Progenitor cell of endocrine pancreas (in vitro differentiated cells): ENCODE measurements at regions not wholly inside any gene's neighbourhood (a gene's known extent, or its start where the extent isn't known, plus 50 kb on each side); places are given as distances from the start of the nearest gene placed in this dataset.

Experiments used
- DNase-seq: peaks from one replicate; pipeline ENCODE4 v3.0.0; 2021; ENCODE audit warnings: low spot score; ENCODE audit not compliant: unreplicated experiment
- H3K27ac Mint-ChIP-seq: 2 replicates; pipeline ENCODE4 v1.8.0; 2021; ENCODE audit warnings: mild to moderate bottlenecking, moderate library complexity, mixed read lengths
- H3K27me3 Mint-ChIP-seq: 2 replicates; pipeline ENCODE4 v1.8.0; 2021; ENCODE audit warnings: mixed read lengths
- H3K36me3 Mint-ChIP-seq: 2 replicates; pipeline ENCODE4 v1.8.0; 2022; ENCODE audit warnings: mixed read lengths; ENCODE audit not compliant: insufficient read depth
- H3K4me1 Mint-ChIP-seq: 2 replicates; pipeline ENCODE4 v1.8.0; 2021; ENCODE audit warnings: low read depth, mixed read lengths
- H3K4me3 Mint-ChIP-seq: 2 replicates; pipeline ENCODE4 v1.8.0; 2021; ENCODE audit warnings: low read depth, mild to moderate bottlenecking, moderate library complexity, mixed read lengths
- H3K9me3 Mint-ChIP-seq: 2 replicates; pipeline ENCODE4 v1.8.0; 2021; ENCODE audit warnings: low read depth, mixed read lengths
- TF ChIP-seq, protein P1 (sequence below): fragments of 200-600 bp; sonication (generic); IDR thresholded peaks from one replicate; pipeline ENCODE4 v1.5.0; 2021; ENCODE audit warnings: antibody characterized with exemption, mild to moderate bottlenecking; ENCODE audit not compliant: unreplicated experiment

DNA sequence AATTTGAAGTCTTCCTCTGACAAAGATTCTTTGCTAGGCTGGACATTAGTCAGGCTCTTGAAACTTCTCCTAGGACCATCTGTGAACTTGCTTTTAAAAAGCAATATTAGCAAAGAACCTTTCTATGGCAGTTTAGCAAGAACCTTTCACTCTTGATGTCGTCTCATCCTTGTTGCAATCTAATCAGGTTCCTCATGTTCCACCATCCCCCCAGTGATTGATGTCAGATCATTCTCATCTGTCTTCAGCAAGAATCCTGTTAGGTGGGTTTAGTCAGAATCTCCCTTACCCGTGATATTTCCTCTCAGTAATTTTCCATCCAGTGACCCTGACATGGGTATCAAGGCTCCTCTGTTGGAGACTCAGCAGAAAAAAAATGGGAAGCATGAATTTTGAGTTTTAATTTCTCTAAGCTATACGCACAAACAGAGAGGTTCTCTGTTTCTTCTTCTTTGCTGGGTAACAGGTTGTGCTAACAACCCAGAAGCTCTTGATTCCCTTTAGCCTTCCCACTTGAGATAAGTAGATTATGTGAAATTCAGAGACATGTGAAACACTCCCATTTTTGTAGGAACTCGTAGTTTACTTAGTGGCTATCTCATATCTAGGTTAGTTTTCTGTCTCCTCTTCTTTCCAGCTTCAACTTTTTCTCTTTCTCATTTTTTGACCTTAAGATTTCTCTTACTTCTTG, 507.4 kb downstream of the C4orf33 start:
- no peak overlapping the region for H3K27ac Mint-ChIP-seq
- peaks cover 1% of the 10 kb centered on the region for H3K4me1 Mint-ChIP-seq
- TF ChIP-seq, protein P1, sequence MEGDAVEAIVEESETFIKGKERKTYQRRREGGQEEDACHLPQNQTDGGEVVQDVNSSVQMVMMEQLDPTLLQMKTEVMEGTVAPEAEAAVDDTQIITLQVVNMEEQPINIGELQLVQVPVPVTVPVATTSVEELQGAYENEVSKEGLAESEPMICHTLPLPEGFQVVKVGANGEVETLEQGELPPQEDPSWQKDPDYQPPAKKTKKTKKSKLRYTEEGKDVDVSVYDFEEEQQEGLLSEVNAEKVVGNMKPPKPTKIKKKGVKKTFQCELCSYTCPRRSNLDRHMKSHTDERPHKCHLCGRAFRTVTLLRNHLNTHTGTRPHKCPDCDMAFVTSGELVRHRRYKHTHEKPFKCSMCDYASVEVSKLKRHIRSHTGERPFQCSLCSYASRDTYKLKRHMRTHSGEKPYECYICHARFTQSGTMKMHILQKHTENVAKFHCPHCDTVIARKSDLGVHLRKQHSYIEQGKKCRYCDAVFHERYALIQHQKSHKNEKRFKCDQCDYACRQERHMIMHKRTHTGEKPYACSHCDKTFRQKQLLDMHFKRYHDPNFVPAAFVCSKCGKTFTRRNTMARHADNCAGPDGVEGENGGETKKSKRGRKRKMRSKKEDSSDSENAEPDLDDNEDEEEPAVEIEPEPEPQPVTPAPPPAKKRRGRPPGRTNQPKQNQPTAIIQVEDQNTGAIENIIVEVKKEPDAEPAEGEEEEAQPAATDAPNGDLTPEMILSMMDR: no peak
- no peaks in the 10 kb centered on the region for H3K27me3 Mint-ChIP-seq
- no peaks in the 10 kb centered on the region for H3K36me3 Mint-ChIP-seq
- no peak for DNase-seq
- H3K9me3 Mint-ChIP-seq: no peaks in the 10 kb centered on the region
- no peak overlapping the region for H3K4me3 Mint-ChIP-seq

DNA sequence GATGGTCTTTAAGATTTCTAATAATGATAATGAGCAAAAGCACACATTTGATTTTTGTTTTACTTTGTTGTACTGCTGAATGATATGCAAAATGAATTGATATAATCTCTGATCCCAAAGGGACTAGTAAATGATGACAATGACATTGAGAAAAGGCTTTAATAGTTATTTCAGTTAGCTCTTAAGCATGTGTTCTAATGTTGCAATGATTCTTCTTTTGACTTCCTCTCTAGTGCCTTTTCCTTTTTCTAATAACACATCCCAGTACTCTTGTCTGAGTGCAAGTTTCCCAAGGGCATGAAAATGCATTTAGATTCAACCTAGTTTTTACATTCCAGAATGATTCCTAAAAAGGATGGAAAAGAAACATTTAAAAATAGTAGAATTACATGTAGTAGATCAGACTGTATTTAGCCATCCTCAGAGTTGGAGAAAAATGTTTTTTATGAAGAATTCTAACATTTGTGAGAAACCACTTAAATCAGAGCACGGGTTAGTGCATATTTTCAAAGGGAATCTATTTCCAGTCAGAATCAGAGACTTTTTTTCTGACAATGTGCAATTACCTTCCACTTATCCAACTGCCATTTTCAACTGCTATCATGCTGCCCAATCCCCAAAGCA, 508.8 kb downstream of the C4orf33 start:
- TF ChIP-seq, protein P1: no peak
- Mint-ChIP-seq H3K4me1 (peaks cover 1% of the 10 kb centered on the region), H3K36me3 (no peaks in the 10 kb centered on the region), H3K4me3 (no peak overlapping the region), H3K27ac (no peak overlapping the region), H3K9me3 (no peaks in the 10 kb centered on the region), H3K27me3 (no peaks in the 10 kb centered on the region)
- no peak for DNase-seq

DNA sequence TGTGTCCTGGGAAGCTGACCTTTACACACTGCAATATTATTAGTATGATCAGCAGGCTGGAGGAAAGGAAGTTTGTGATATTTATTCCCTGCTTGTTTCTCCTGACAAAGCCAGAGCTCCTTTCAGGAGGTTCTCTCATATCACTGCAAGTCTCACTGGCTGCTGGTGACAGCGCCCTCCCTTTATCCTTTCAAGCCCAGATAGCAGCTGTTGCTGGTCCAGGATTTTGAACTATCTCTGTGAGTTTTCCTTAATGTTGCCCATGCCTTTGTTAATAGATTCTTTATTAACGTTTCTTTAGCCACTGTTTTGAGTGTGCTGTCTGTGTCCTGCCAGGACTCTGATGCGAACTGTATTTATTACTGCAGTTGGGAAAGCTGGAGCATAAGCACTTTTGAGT, 518.7 kb downstream of the C4orf33 start:
- Mint-ChIP-seq H3K4me1 (no peaks in the 10 kb centered on the region), H3K9me3 (no peaks in the 10 kb centered on the region), H3K36me3 (no peaks in the 10 kb centered on the region), H3K27me3 (no peaks in the 10 kb centered on the region), H3K27ac (no peak overlapping the region), H3K4me3 (no peak overlapping the region)
- no peak for DNase-seq
- TF ChIP-seq, protein P1: no peak

DNA sequence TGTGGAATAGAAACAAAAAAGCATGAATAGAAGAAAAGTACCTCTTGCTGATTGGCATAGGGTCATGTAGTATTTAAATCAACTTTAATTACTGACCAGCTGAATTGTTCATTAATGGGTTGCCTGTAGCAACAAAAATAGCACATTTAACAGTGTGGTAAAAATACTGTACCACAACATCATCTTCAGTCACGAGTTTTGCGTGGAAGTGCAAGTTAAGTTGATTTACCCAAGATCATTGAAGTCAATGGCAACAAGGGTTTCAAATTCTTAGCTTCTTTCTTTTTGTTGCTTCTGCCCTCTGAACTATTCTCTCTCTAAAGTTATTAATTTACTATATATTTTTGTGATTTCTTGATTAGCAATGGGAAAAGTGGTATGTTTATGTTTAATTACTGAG, 526.6 kb downstream of the C4orf33 start:
- DNase-seq: no peak
- Mint-ChIP-seq H3K36me3 (no peaks in the 10 kb centered on the region), H3K4me3 (no peak overlapping the region), H3K9me3 (no peaks in the 10 kb centered on the region), H3K4me1 (peaks cover 2% of the 10 kb centered on the region), H3K27ac (no peak overlapping the region), H3K27me3 (no peaks in the 10 kb centered on the region)
- TF ChIP-seq, protein P1: no peak

DNA sequence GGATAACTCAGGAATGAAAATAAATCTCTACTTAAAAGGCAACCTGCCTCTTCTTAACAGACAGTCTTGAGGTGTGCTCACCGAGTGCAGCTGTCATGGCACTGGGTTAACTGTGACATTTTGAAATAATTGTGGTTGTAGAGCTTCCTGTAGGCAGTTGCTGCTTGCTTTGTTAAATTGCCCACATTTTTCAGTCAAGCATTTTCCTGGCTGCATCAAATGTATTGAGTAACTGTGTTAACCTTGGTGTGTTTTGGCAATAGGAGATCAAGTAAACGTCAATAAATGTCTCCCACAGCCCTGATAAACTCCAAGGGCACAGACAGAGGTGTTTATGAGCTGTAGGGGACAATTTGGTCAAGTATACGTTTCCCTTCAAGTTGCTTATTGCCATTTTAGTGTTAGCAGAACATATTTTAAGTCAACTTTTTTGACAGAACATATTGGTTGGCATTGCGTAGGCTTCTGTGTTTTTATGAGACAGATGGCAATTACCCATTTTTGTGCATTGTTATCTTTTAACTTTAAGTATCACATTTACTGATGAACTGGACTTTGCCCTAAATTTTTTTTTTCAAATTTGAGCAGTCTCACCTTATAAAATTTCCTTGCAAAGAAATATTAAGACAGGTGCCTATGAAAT, 527.4 kb downstream of the C4orf33 start:
- H3K27ac Mint-ChIP-seq: no peak overlapping the region
- no peak for DNase-seq
- H3K4me1 Mint-ChIP-seq: peaks cover 2% of the 10 kb centered on the region
- H3K4me3 Mint-ChIP-seq: no peak overlapping the region
- H3K36me3 Mint-ChIP-seq: no peaks in the 10 kb centered on the region
- no peaks in the 10 kb centered on the region for H3K27me3 Mint-ChIP-seq
- H3K9me3 Mint-ChIP-seq: no peaks in the 10 kb centered on the region
- TF ChIP-seq, protein P1: no peak
